CD14-positive monocyte (primary cell): ENCODE measurements at regions not wholly inside any gene's neighbourhood (a gene's known extent, or its start where the extent isn't known, plus 50 kb on each side); places are given as distances from the start of the nearest gene placed in this dataset.

Source experiments
- DNase-seq, 3 donors: peaks; one replicate each; pipeline ENCODE4 v3.0.0-alpha.2; 2011 to 2022
- H2AFZ ChIP-seq: 2 replicates; pipeline ENCODE4 v1.6.0; 2012; ENCODE audit warnings: mild to moderate bottlenecking, low read depth, low read length, inconsistent platforms; ENCODE audit not compliant: insufficient read depth, poor library complexity, severe bottlenecking
- H3K27ac ChIP-seq, 2 donors: 1 replicate in 1 of 2; 2 replicates in 1 of 2; pipeline ENCODE4 v1.5.1; 2012 to 2013; ENCODE audit warnings: low read length in 2 of 2, control low read depth in 1 of 2, inconsistent platforms in 1 of 2, low read depth in 1 of 2, mild to moderate bottlenecking in 1 of 2
- H3K27me3 ChIP-seq, 2 donors: one replicate each; pipeline versions ENCODE4 v1.6.0 to v1.6.1; 2011 to 2013; ENCODE audit warnings: low read length in 2 of 2; ENCODE audit not compliant: control insufficient read depth in 2 of 2, insufficient read depth in 2 of 2
- H3K36me3 ChIP-seq, 2 donors: replicated peaks in 1 of 2; 1 replicate in 1 of 2; 2 replicates in 1 of 2; pipeline versions ENCODE4 v1.5.1 to v1.6.1; 2012 to 2013; ENCODE audit warnings: low read length in 2 of 2, control low read depth in 1 of 2, inconsistent platforms in 1 of 2, mild to moderate bottlenecking in 1 of 2; ENCODE audit not compliant: insufficient read depth in 2 of 2, control insufficient read depth in 1 of 2
- H3K4me1 ChIP-seq, 2 donors: 1 replicate in 1 of 2; 2 replicates in 1 of 2; pipeline versions ENCODE4 v1.5.1 to v1.6.1; 2012 to 2013; ENCODE audit warnings: low read length in 2 of 2, control low read depth in 1 of 2, inconsistent platforms in 1 of 2, mild to moderate bottlenecking in 1 of 2, moderate library complexity in 1 of 2; ENCODE audit not compliant: insufficient read depth in 2 of 2, control insufficient read depth in 1 of 2
- H3K4me2 ChIP-seq: replicated peaks from 2 replicates; pipeline ENCODE3; 2012; ENCODE audit warnings: low read length, moderate library complexity, mild to moderate bottlenecking; ENCODE audit not compliant: poor library complexity, severe bottlenecking; ENCODE audit errors: extremely low read depth
- H3K4me3 ChIP-seq, 3 experiments: fragments of 200-600 bp in 1 of 3; sonication (generic) in 1 of 3; replicated peaks in 1 of 3; 1 replicate in 2 of 3; 2 replicates in 1 of 3; pipeline ENCODE4 v1.5.1; 2011 to 2013; ENCODE audit warnings: low read length in 3 of 3, mild to moderate bottlenecking in 3 of 3, control low read depth in 2 of 3, low read depth in 2 of 3, inconsistent platforms in 1 of 3, moderate library complexity in 1 of 3
- H3K79me2 ChIP-seq: 2 replicates; pipeline ENCODE4 v1.6.0; 2012; ENCODE audit warnings: mild to moderate bottlenecking, control low read depth, inconsistent platforms, low read length, moderate library complexity; ENCODE audit not compliant: insufficient read depth
- H3K9ac ChIP-seq: 2 replicates; pipeline ENCODE4 v1.6.0; 2017; ENCODE audit warnings: low read length, mild to moderate bottlenecking; ENCODE audit not compliant: insufficient read depth, poor library complexity, severe bottlenecking
- H3K9me3 ChIP-seq, 2 donors: replicated peaks in 1 of 2; 1 replicate in 1 of 2; 2 replicates in 1 of 2; pipeline versions ENCODE4 v1.5.1 to v1.6.1; 2012 to 2013; ENCODE audit warnings: low read length in 2 of 2, control low read depth in 1 of 2; ENCODE audit not compliant: control insufficient read depth in 1 of 2, insufficient read depth in 1 of 2
- H4K20me1 ChIP-seq: 2 replicates; pipeline ENCODE4 v1.6.0; 2012; ENCODE audit warnings: mild to moderate bottlenecking, low read length, control low read depth, moderate library complexity; ENCODE audit not compliant: insufficient read depth
- H3K27ac Mint-ChIP-seq, 7 donors: one replicate each; pipeline ENCODE4 v1.8.0; 2020; ENCODE audit warnings: mild to moderate bottlenecking in 7 of 7, mixed read lengths in 7 of 7, moderate library complexity in 6 of 7, inconsistent platforms in 2 of 7
- H3K27me3 Mint-ChIP-seq, 3 donors: one replicate each; pipeline ENCODE4 v1.8.0; 2021 to 2022; ENCODE audit warnings: low read depth in 3 of 3, mild to moderate bottlenecking in 3 of 3, mixed read lengths in 3 of 3, moderate library complexity in 3 of 3, inconsistent platforms in 1 of 3
- H3K36me3 Mint-ChIP-seq, 2 donors: one replicate each; pipeline ENCODE4 v1.8.0; 2020; ENCODE audit warnings: mixed read lengths in 2 of 2, inconsistent platforms in 1 of 2, mild to moderate bottlenecking in 1 of 2
- H3K4me1 Mint-ChIP-seq: one replicate; pipeline ENCODE4 v1.8.0; 2020; ENCODE audit warnings: mild to moderate bottlenecking, mixed read lengths
- H3K4me3 Mint-ChIP-seq, 2 donors: one replicate each; pipeline ENCODE4 v1.8.0; 2020; ENCODE audit warnings: mild to moderate bottlenecking in 2 of 2, mixed read lengths in 2 of 2, moderate library complexity in 1 of 2
- H3K9me3 Mint-ChIP-seq, 7 donors: one replicate each; pipeline ENCODE4 v1.8.0; 2020 to 2022; ENCODE audit warnings: mixed read lengths in 7 of 7, mild to moderate bottlenecking in 6 of 7, moderate library complexity in 6 of 7, inconsistent platforms in 2 of 7
- CTCF ChIP-seq: fragments of 200-600 bp; IDR thresholded peaks from one replicate; pipeline ENCODE4 v1.8.0; 2022; ENCODE audit warnings: antibody characterized with exemption, mild to moderate bottlenecking
- WGBS: methylation state at CpG from one replicate; pipeline ENCODE4 v1.1.5; 2013; ENCODE audit warnings: missing lambda C conversion rate; ENCODE audit not compliant: insufficient coverage; 5-methylcytosine and 5-hydroxymethylcytosine counted together
- intact Hi-C, 2 donors: fragments of 100-400 bp; cut with micrococcal nuclease; formaldehyde crosslinking; loops; one replicate each; pipeline versions ENCODE4 v1.15.0 to v1.15.1; 2023

- no peak overlapping the region for H3K4me2 ChIP-seq
- no peaks in the 10 kb centered on the region for H3K27me3 ChIP-seq
- H3K36me3 Mint-ChIP-seq = peaks cover 0 to 4% of the 10 kb centered on the region in 2 donors
- H3K9me3 Mint-ChIP-seq = peaks cover 9 to 17% (median 13%) of the 10 kb centered on the region in 7 donors
- H3K79me2 ChIP-seq = no peaks in the 10 kb centered on the region
- no peaks in the 10 kb centered on the region for H3K36me3 ChIP-seq
- peaks cover 11% of the 10 kb centered on the region for H3K4me1 Mint-ChIP-seq
- H3K27ac ChIP-seq = no peak overlapping the region
- no peaks in the 10 kb centered on the region for H3K27me3 Mint-ChIP-seq
- intact Hi-C loops = no loop called here
- TF ChIP-seq CTCF = no peak
- no peak overlapping the region for H3K9ac ChIP-seq
- no peak for DNase-seq
- no peak overlapping the region for H2AFZ ChIP-seq
- H3K9me3 ChIP-seq = peaks cover 4 to 11% of the 10 kb centered on the region in 2 donors
- H3K4me3 ChIP-seq = no peak overlapping the region
- no peak overlapping the region for H3K4me3 Mint-ChIP-seq
- 100% methylated on average over 1 of the region's 2 CpGs for WGBS
- H3K27ac Mint-ChIP-seq = no peak overlapping the region
- H4K20me1 ChIP-seq = no peaks in the 10 kb centered on the region
- H3K4me1 ChIP-seq = peaks cover 8 to 11% of the 10 kb centered on the region in 2 donors
Observed at GRCh38 chr1:185515696-185516095, 198.7 kb upstream of the IVNS1ABP start.

GRCh38 chr1:185514311-185514710 lies 197.3 kb upstream of the IVNS1ABP start:
- Histone ChIP-seq H3K79me2 (no peaks in the 10 kb centered on the region), H3K9me3 (peaks cover 4 to 11% of the 10 kb centered on the region in 2 donors), H3K4me2 (no peak overlapping the region), H3K27me3 (no peaks in the 10 kb centered on the region), H3K4me3 (no peak overlapping the region), H3K27ac (no peak overlapping the region), H4K20me1 (no peaks in the 10 kb centered on the region), H2AFZ (no peak overlapping the region), H3K4me1 (peaks cover 5 to 9% of the 10 kb centered on the region in 2 donors), H3K9ac (no peak overlapping the region), H3K36me3 (no peaks in the 10 kb centered on the region)
- DNase-seq = no peak
- Mint-ChIP-seq H3K27ac (no peak overlapping the region), H3K4me1 (peaks cover 10% of the 10 kb centered on the region), H3K36me3 (peaks cover 0 to 4% of the 10 kb centered on the region in 2 donors), H3K27me3 (no peaks in the 10 kb centered on the region), H3K9me3 (peaks cover 9 to 17% (median 13%) of the 10 kb centered on the region in 7 donors), H3K4me3 (no peak overlapping the region)
- TF ChIP-seq CTCF = no peak
- intact Hi-C loops = no loop called here
